ENCODE measurements at regions not wholly inside any gene's neighbourhood (a gene's known extent, or its start where the extent isn't known, plus 50 kb on each side); places are given as distances from the start of the nearest gene placed in this dataset.

DNA sequence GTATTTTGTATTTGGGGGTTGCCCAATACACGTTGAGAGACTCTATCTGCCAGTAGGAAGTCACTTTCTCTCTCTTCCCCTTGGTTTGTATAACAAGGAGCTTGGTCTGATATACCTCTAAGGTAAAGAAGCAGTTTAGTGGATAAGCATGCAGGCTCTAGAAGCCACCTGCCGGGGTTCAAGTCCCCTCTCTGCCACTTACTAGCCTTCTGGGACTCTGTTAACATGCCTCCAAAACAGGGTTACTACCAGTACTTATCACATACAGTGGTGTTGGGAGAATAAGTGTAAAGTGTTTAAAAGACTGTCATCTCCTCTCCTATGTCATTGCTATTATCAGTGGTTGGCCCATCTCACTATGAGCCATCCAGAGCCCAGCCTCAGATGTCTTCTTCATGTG lies 156.1 kb upstream of the HS3ST3A1 start:
- TF ChIP-seq, protein P1, sequence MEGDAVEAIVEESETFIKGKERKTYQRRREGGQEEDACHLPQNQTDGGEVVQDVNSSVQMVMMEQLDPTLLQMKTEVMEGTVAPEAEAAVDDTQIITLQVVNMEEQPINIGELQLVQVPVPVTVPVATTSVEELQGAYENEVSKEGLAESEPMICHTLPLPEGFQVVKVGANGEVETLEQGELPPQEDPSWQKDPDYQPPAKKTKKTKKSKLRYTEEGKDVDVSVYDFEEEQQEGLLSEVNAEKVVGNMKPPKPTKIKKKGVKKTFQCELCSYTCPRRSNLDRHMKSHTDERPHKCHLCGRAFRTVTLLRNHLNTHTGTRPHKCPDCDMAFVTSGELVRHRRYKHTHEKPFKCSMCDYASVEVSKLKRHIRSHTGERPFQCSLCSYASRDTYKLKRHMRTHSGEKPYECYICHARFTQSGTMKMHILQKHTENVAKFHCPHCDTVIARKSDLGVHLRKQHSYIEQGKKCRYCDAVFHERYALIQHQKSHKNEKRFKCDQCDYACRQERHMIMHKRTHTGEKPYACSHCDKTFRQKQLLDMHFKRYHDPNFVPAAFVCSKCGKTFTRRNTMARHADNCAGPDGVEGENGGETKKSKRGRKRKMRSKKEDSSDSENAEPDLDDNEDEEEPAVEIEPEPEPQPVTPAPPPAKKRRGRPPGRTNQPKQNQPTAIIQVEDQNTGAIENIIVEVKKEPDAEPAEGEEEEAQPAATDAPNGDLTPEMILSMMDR (IDR thresholded peaks at IDR 0.05): no peak
- no peak for TF ChIP-seq POLR2A (IDR thresholded peaks at IDR 0.05)
